ENCODE measurements at regions not wholly inside any gene's neighbourhood (a gene's known extent, or its start where the extent isn't known, plus 50 kb on each side); places are given as distances from the start of the nearest gene placed in this dataset.

- Histone ChIP-seq H3K9me3 (no peaks in the 10 kb centered on the region), H3K4me1 (no peaks in the 10 kb centered on the region), H3K36me3 (no peaks in the 10 kb centered on the region), H3K4me3 (replicated peaks in 1 of 3) (no peak overlapping the region), H3K27ac (no peak overlapping the region), H3K27me3 (no peaks in the 10 kb centered on the region)
- no peak for DNase-seq
- TF ChIP-seq POLR2A (IDR thresholded peaks at IDR 0.05): no peak
- no peak for TF ChIP-seq CTCF (IDR thresholded peaks at IDR 0.05)
- intact Hi-C loops (cut with DNase I): no loop called here
These were observed 349.2 kb upstream of the ZC3H15 start for GRCh38 chr2:186136860-186137259.

- Histone ChIP-seq H3K36me3 (no peaks in the 10 kb centered on the region), H3K27me3 (no peaks in the 10 kb centered on the region), H3K4me1 (no peaks in the 10 kb centered on the region), H3K9me3 (no peaks in the 10 kb centered on the region), H3K4me3 (replicated peaks in 1 of 3) (no peak overlapping the region), H3K27ac (no peak overlapping the region)
- intact Hi-C loops (cut with DNase I): no loop called here
- no peak for DNase-seq
- TF ChIP-seq POLR2A (IDR thresholded peaks at IDR 0.05) (no peak), CTCF (IDR thresholded peaks at IDR 0.05) (no peak)
- 97% methylated on average over 2 of the region's 2 CpGs for WGBS, 2 donors
These were observed 347.2 kb upstream of the ZC3H15 start for GRCh38 chr2:186138845-186139244.

GRCh38 chr2:186159101-186159500 is 327.0 kb upstream of the ZC3H15 start:
- H3K4me1 ChIP-seq: no peaks in the 10 kb centered on the region
- intact Hi-C loops (cut with DNase I): no loop called here
- H3K4me3 ChIP-seq (replicated peaks in 1 of 3): no peak overlapping the region
- DNase-seq: no peak
- TF ChIP-seq POLR2A (IDR thresholded peaks at IDR 0.05) (no peak), CTCF (IDR thresholded peaks at IDR 0.05) (no peak)
- no peaks in the 10 kb centered on the region for H3K27me3 ChIP-seq
- H3K27ac ChIP-seq: no peak overlapping the region
- H3K36me3 ChIP-seq: no peaks in the 10 kb centered on the region
- no peaks in the 10 kb centered on the region for H3K9me3 ChIP-seq

GRCh38 chr2:186164325-186164724 is 321.7 kb upstream of the ZC3H15 start:
- Histone ChIP-seq H3K4me1 (no peaks in the 10 kb centered on the region), H3K9me3 (no peaks in the 10 kb centered on the region), H3K27ac (no peak overlapping the region), H3K36me3 (no peaks in the 10 kb centered on the region), H3K4me3 (replicated peaks in 1 of 3) (no peak overlapping the region), H3K27me3 (no peaks in the 10 kb centered on the region)
- 94% methylated on average over 2 of the region's 2 CpGs for WGBS, 2 donors
- intact Hi-C loops (cut with DNase I): no loop called here
- DNase-seq: no peak
- no peak for TF ChIP-seq CTCF (IDR thresholded peaks at IDR 0.05)
- no peak for TF ChIP-seq POLR2A (IDR thresholded peaks at IDR 0.05)

- no peaks in the 10 kb centered on the region for H3K4me1 ChIP-seq
- intact Hi-C loops (cut with DNase I): no loop called here
- H3K4me3 ChIP-seq (replicated peaks in 1 of 3): no peak overlapping the region
- DNase-seq: no peak
- H3K27me3 ChIP-seq: no peaks in the 10 kb centered on the region
- TF ChIP-seq CTCF (IDR thresholded peaks at IDR 0.05) (no peak), POLR2A (IDR thresholded peaks at IDR 0.05) (no peak)
- H3K36me3 ChIP-seq: no peaks in the 10 kb centered on the region
- WGBS, 2 donors: 97 to 98% methylated on average over 1 of the region's 1 CpG
- H3K9me3 ChIP-seq: no peaks in the 10 kb centered on the region
- H3K27ac ChIP-seq: no peak overlapping the region
These were observed 315.4 kb upstream of the ZC3H15 start for GRCh38 chr2:186170693-186171092.
